HG03139 (cell line): ENCODE measurements at regions not wholly inside any gene's neighbourhood (a gene's known extent, or its start where the extent isn't known, plus 50 kb on each side); places are given as distances from the start of the nearest gene placed in this dataset.

Source experiments
- ATAC-seq: cut with Tn5 transposase; IDR thresholded peaks from one replicate; pipeline ENCODE4 v1.9.1; 2021; ENCODE audit not compliant: unreplicated experiment

DNA sequence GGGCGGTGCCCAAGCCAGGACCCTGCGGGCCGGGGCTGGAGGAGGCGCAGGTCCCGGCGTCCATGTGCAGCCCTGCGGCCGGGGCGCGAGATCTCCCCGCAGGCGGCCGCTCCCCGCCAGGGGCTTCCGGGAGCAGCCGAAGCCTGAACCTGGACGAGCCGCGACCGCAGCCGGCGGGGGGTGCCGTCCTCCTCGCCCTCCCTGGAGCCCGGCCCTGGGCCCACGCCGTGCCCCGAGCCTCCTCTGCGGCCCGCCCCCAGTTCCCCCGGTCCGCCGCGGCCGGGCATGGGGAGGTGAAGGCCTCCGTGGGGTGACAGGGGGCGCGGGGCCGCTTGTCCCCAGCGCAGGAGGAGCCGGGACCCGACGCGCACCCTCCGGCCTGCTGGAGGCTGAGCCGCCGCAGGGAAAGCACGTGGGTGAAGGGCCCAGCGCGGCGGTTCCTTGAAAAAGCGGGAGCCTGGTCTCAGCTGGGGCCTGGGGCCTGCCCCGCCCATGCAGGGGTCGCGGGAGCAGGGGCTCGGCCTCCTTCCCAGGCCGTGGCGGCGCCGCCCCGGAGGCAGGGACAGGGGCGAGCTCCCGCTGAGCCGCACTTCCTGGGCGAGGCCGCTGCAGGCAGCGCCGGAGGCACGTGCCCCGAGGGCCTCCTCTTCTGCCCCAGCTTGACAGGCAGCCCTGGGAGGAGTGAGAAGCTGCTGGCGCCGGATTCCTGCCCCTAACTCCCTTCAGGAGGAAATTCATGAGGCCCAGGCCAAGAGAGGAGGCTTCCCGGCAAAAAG lies 55.6 kb upstream of the PPP2R5C start:
- peak; percentile 47 for ATAC-seq

DNA sequence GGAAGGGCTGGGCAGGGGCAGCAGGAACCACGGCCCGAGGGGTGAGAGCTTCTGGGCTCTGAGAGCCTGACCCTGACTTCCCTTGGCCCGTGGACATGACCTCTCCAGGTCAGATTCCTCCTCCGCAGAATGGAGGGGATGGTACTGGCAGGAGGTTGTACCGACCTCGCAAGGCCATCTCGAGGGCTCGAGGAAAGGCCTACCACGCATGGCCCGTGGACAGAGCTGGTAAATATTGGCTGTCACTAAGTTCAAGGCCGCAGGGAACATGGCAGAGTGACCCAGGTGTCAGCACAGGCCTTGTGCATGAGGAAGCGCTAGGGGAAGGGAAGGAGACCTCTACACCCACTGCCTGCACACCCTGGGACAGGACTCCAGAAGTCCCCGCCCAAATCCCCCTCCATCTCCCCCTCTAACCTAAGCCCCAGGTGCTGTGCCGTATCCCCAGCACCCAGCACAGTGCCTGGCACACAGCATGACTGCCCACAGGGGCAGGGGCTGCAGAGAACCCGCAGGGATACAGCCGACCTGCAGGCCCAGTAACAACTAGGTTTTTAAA lies 54.9 kb upstream of the PPP2R5C start:
- ATAC-seq = no peak

DNA sequence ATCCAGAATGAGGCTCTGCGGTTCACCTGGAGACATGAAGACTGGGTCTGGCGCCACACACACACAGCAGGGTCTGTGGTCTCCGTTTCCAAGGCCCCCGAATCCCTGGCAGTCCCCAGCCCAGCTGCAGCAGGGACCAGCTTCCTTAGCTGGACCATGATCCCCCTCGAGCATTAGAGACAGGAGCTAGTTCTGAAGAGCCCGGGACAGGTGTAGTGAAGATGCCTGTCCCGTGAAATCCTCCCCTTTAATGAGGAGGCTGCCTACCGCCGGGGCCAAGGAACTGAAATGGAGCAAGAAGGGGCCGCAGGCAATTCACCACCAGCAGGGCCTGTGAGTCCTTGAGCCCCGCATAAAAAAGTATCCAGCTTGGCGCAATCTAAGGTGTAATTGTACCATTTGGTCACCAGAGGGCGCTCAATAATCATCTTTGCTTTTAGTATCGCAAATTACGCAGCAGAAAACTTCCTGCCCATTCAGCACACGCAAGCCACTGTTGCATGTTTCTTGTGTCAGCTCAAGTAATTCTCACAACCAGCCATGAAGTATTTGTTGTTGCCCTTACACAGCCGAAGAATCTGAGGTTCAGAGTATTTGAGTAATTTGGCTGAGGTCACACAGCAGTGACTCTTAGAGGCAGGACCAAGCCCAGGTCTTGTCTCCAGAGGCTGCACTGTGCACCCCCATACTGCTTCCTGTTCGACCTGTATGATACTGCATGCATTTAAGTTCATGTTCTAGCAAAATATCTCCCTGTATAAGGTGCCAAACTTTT lies 54.3 kb upstream of the PPP2R5C start:
- ATAC-seq = no peak

DNA sequence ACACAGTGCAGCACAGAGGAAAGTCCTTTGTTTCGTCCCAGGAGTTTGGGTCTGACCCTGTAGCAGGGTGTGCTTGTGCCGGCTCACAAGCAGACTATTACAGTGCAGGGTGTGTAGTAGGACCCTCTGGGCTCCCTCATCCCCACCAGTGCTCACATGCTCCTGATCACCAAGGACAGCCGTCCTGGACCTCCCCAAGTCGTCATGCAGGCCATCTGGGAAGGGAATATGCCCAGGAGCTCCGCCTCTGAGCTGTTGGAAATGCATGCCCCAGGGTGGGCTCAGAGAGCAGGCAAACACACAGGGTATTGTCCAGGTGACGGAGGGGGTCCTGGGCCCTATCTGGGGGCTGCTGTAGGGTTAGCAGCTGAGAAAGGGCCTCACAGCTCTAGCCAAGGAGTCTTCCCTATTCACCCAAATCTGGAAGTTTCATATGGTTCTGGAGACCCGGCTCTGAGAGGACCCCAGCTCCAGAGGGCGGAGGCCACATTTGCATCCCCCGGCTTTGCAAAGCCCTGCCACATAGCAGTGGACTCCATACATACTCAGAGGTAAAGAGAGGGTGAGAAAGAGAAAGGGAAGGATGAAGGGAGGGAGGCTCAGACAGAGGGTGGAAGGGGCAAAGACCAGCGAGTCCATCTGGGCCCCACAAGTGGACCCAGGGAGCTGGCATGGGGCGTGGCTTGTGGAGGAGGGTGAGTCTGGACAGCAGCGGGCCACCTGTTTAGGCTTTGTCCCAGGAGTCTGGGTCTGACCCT lies 53.5 kb upstream of the PPP2R5C start:
- ATAC-seq = no peak

DNA sequence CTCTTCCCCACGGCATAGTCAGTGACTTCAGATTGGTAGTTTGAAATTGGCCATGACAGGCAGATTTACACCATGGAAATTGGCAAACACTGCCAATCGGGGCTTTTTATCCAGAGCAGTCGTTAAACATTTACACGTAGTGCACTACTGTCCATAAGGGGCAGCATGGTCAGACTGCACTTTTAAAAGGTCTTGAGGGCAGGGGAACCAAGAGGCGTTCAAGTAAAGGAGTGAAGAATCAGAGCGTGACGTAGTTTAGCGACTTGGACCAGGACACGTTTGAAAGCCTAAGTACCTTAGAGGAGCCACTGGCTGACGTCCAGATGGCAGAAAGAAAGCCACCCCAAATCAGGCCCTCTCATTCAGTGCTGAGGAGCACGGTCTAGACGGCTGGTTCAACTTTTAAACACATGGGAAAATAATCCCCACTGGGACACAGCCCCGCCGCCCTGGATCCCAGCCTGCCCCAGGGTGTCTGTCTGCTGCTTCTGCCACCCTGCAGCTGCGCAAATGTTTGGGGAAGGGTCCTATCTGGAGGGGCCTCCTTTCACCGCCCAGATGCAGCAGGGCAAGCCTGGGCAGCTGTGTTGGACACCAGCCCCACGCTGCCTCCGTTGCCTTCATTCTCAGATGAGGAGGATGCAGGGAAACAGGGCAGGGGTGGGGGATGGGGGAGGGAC lies 52.5 kb upstream of the PPP2R5C start:
- ATAC-seq = no peak

DNA sequence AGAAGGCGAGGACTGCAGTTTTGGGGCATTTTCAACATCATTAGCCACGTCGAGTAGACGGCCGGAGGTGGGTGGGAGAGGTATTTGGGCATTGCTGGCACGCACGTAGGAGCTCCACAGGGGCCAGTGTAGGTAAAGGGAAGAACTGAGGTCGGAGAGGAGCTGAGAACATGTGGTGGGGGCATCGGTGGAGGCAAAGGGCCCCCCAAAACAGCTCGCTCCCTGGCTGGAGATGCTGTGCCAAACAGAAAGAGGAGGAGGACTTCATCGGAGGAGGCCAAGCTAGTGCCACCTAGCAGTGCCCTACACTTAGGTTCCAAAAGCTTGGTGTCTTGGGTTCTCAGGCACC lies 52.0 kb upstream of the PPP2R5C start:
- no peak for ATAC-seq

DNA sequence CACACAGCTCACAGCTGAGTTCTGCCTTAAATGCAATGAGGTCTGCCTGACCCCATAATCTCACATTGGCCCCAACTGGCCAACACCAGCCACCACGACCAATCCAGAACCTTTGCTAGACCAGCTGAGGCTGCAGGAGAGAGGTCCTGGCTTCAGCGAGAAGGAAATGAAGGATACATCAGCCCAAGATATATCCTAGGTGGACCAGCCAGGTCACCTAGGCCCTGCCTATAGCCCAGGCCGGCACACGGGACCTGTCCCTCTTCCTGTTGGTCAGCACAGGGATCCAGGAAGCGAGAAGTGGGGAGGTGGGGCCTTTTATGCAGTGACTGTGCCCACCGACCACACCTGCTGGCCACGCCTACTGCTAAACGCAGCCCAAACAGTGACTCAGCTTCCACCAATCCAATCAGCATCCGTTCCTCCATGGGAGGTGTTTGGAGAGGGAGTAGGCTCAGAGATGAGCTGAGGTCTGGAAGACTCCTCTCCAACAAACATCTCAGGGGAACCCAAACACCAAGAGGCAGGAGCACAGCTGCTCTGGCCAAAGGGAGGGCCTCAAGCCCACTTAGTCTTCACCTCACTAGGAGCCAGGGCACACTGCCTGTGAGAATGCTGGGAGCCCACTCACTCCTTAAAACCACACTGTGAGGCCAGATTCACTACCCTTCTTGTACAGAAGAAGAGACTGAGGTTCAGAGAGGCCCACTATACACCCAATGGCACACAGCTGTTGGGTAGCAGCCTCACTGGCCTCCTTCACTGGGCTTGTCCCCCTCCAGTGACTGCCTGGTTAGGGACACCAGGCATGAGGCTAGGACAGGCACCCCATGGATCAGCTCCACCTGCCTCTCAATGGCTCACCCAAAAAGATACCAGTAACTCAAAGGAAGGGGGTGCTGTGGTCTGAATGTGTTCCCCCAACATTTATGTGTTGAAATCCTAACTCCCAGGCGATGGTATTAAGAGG lies 51.3 kb upstream of the PPP2R5C start:
- no peak for ATAC-seq

DNA sequence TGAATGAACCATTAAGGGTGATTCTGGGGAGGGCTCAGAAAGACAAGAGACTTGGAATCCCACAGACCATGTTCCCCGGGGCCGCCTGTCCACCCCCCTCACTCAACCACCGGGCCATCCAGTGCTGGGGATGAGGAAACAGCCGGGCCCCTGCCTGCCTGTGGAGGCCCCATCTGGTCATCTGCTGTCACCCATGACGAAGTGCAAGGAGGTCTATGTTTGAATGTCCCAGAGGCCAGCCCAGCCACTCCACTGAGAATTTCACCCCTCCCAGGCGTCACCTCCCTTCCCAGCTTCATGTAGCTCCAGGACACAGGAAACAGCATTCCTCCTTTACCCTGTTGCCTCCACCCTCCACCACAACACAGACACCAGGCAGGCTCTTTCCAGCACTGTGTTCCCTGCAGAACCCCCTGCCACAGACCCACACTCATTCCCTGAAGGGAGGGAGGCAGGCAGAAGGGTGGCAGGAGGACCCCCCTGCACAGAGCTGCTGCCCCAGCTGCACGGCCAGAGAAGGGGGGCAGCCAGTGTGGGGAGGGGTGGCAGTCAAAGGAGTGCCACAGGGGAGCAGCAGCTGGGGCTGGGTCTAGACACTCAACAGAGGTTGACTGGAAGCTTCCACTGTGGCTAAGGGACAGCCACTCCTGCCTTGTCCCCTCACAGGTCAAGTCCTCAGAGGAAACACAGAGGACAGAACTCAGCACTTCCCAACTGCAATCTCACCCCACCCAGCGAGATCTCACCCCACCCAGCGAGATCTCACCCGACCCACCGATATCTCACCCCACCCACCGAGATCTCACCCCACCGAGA lies 50.3 kb upstream of the PPP2R5C start:
- no peak for ATAC-seq
